ENCODE measurements at regions not wholly inside any gene's neighbourhood (a gene's known extent, or its start where the extent isn't known, plus 50 kb on each side); places are given as distances from the start of the nearest gene placed in this dataset.

- Histone ChIP-seq H3K4me3 (ENCODE audit: low read depth in 1 of 2, low read length in 2 of 2) (no peak overlapping the region), H3K27ac (ENCODE audit: low read depth, low read length) (no peak overlapping the region), H3K36me3 (ENCODE audit: insufficient read depth, low read length) (no peaks in the 10 kb centered on the region), H3K9me3 (ENCODE audit: low read length) (no peaks in the 10 kb centered on the region), H3K9ac (ENCODE audit: low read length) (no peak overlapping the region), H3K4me1 (ENCODE audit: insufficient read depth, low read length) (no peaks in the 10 kb centered on the region), H3K27me3 (ENCODE audit: control insufficient read depth in 1 of 2, insufficient read depth in 2 of 2, low read length in 2 of 2) (no peaks in the 10 kb centered on the region)
These were observed 55.2 kb downstream of the IRX2 start for GRCh38 chr5:2696156-2696807.

- H3K9ac ChIP-seq (ENCODE audit: low read length) = no peak overlapping the region
- H3K4me1 ChIP-seq (ENCODE audit: insufficient read depth, low read length) = no peaks in the 10 kb centered on the region
- no peaks in the 10 kb centered on the region for H3K36me3 ChIP-seq (ENCODE audit: insufficient read depth, low read length)
- H3K27ac ChIP-seq (ENCODE audit: low read depth, low read length) = no peak overlapping the region
- no peaks in the 10 kb centered on the region for H3K27me3 ChIP-seq (ENCODE audit: control insufficient read depth in 1 of 2, insufficient read depth in 2 of 2, low read length in 2 of 2)
- H3K9me3 ChIP-seq (ENCODE audit: low read length) = no peaks in the 10 kb centered on the region
- no peak overlapping the region for H3K4me3 ChIP-seq (ENCODE audit: low read depth in 1 of 2, low read length in 2 of 2)
These were observed 56.1 kb downstream of the IRX2 start for GRCh38 chr5:2695200-2695891.

GRCh38 chr5:2691530-2691929 lies 59.9 kb downstream of the IRX2 start:
- no peak overlapping the region for H3K9ac ChIP-seq (ENCODE audit: low read length)
- H3K36me3 ChIP-seq (ENCODE audit: insufficient read depth, low read length) = no peaks in the 10 kb centered on the region
- no peak overlapping the region for H3K4me3 ChIP-seq (ENCODE audit: low read depth in 1 of 2, low read length in 2 of 2)
- H3K9me3 ChIP-seq (ENCODE audit: low read length) = no peaks in the 10 kb centered on the region
- no peaks in the 10 kb centered on the region for H3K27me3 ChIP-seq (ENCODE audit: control insufficient read depth in 1 of 2, insufficient read depth in 2 of 2, low read length in 2 of 2)
- no peaks in the 10 kb centered on the region for H3K4me1 ChIP-seq (ENCODE audit: insufficient read depth, low read length)
- H3K27ac ChIP-seq (ENCODE audit: low read depth, low read length) = no peak overlapping the region

- Histone ChIP-seq H3K4me1 (ENCODE audit: insufficient read depth, low read length) (no peaks in the 10 kb centered on the region), H3K27me3 (ENCODE audit: control insufficient read depth in 1 of 2, insufficient read depth in 2 of 2, low read length in 2 of 2) (no peaks in the 10 kb centered on the region), H3K9me3 (ENCODE audit: low read length) (no peaks in the 10 kb centered on the region), H3K9ac (ENCODE audit: low read length) (no peak overlapping the region), H3K27ac (ENCODE audit: low read depth, low read length) (no peak overlapping the region), H3K4me3 (ENCODE audit: low read depth in 1 of 2, low read length in 2 of 2) (no peak overlapping the region), H3K36me3 (ENCODE audit: insufficient read depth, low read length) (no peaks in the 10 kb centered on the region)
These were observed 61.2 kb downstream of the IRX2 start for GRCh38 chr5:2690293-2690692.

GRCh38 chr5:2688586-2688985 lies 62.9 kb downstream of the IRX2 start:
- H3K27ac ChIP-seq (ENCODE audit: low read depth, low read length) = no peak overlapping the region
- H3K9me3 ChIP-seq (ENCODE audit: low read length) = no peaks in the 10 kb centered on the region
- H3K4me3 ChIP-seq (ENCODE audit: low read depth in 1 of 2, low read length in 2 of 2) = no peak overlapping the region
- no peak overlapping the region for H3K9ac ChIP-seq (ENCODE audit: low read length)
- no peaks in the 10 kb centered on the region for H3K27me3 ChIP-seq (ENCODE audit: control insufficient read depth in 1 of 2, insufficient read depth in 2 of 2, low read length in 2 of 2)
- H3K36me3 ChIP-seq (ENCODE audit: insufficient read depth, low read length) = no peaks in the 10 kb centered on the region
- no peaks in the 10 kb centered on the region for H3K4me1 ChIP-seq (ENCODE audit: insufficient read depth, low read length)

GRCh38 chr5:2687746-2688145 lies 63.7 kb downstream of the IRX2 start:
- no peak overlapping the region for H3K27ac ChIP-seq (ENCODE audit: low read depth, low read length)
- no peaks in the 10 kb centered on the region for H3K9me3 ChIP-seq (ENCODE audit: low read length)
- H3K27me3 ChIP-seq (ENCODE audit: control insufficient read depth in 1 of 2, insufficient read depth in 2 of 2, low read length in 2 of 2) = no peaks in the 10 kb centered on the region
- no peaks in the 10 kb centered on the region for H3K36me3 ChIP-seq (ENCODE audit: insufficient read depth, low read length)
- H3K4me3 ChIP-seq (ENCODE audit: low read depth in 1 of 2, low read length in 2 of 2) = no peak overlapping the region
- H3K4me1 ChIP-seq (ENCODE audit: insufficient read depth, low read length) = no peaks in the 10 kb centered on the region
- no peak overlapping the region for H3K9ac ChIP-seq (ENCODE audit: low read length)

- H3K36me3 ChIP-seq (ENCODE audit: insufficient read depth, low read length) = no peaks in the 10 kb centered on the region
- H3K9me3 ChIP-seq (ENCODE audit: low read length) = no peaks in the 10 kb centered on the region
- H3K27ac ChIP-seq (ENCODE audit: low read depth, low read length) = no peak overlapping the region
- no peak overlapping the region for H3K4me3 ChIP-seq (ENCODE audit: low read depth in 1 of 2, low read length in 2 of 2)
- no peak overlapping the region for H3K9ac ChIP-seq (ENCODE audit: low read length)
- no peaks in the 10 kb centered on the region for H3K27me3 ChIP-seq (ENCODE audit: control insufficient read depth in 1 of 2, insufficient read depth in 2 of 2, low read length in 2 of 2)
- no peaks in the 10 kb centered on the region for H3K4me1 ChIP-seq (ENCODE audit: insufficient read depth, low read length)
These were observed 65.0 kb downstream of the IRX2 start for GRCh38 chr5:2686321-2687124.

GRCh38 chr5:2685651-2686272 lies 65.7 kb downstream of the IRX2 start:
- no peaks in the 10 kb centered on the region for H3K4me1 ChIP-seq (ENCODE audit: insufficient read depth, low read length)
- H3K4me3 ChIP-seq (ENCODE audit: low read depth in 1 of 2, low read length in 2 of 2) = no peak overlapping the region
- H3K9ac ChIP-seq (ENCODE audit: low read length) = no peak overlapping the region
- H3K9me3 ChIP-seq (ENCODE audit: low read length) = no peaks in the 10 kb centered on the region
- no peaks in the 10 kb centered on the region for H3K36me3 ChIP-seq (ENCODE audit: insufficient read depth, low read length)
- H3K27ac ChIP-seq (ENCODE audit: low read depth, low read length) = no peak overlapping the region
- no peaks in the 10 kb centered on the region for H3K27me3 ChIP-seq (ENCODE audit: control insufficient read depth in 1 of 2, insufficient read depth in 2 of 2, low read length in 2 of 2)

- H3K9ac ChIP-seq (ENCODE audit: low read length) = no peak overlapping the region
- no peaks in the 10 kb centered on the region for H3K4me1 ChIP-seq (ENCODE audit: insufficient read depth, low read length)
- no peaks in the 10 kb centered on the region for H3K9me3 ChIP-seq (ENCODE audit: low read length)
- H3K4me3 ChIP-seq (ENCODE audit: low read depth in 1 of 2, low read length in 2 of 2) = no peak overlapping the region
- no peaks in the 10 kb centered on the region for H3K36me3 ChIP-seq (ENCODE audit: insufficient read depth, low read length)
- no peak overlapping the region for H3K27ac ChIP-seq (ENCODE audit: low read depth, low read length)
- H3K27me3 ChIP-seq (ENCODE audit: control insufficient read depth in 1 of 2, insufficient read depth in 2 of 2, low read length in 2 of 2) = no peaks in the 10 kb centered on the region
These were observed 66.9 kb downstream of the IRX2 start for GRCh38 chr5:2684606-2685005.

- H3K27me3 ChIP-seq (ENCODE audit: control insufficient read depth in 1 of 2, insufficient read depth in 2 of 2, low read length in 2 of 2) = no peaks in the 10 kb centered on the region
- no peak overlapping the region for H3K4me3 ChIP-seq (ENCODE audit: low read depth in 1 of 2, low read length in 2 of 2)
- no peak overlapping the region for H3K27ac ChIP-seq (ENCODE audit: low read depth, low read length)
- H3K36me3 ChIP-seq (ENCODE audit: insufficient read depth, low read length) = no peaks in the 10 kb centered on the region
- H3K4me1 ChIP-seq (ENCODE audit: insufficient read depth, low read length) = no peaks in the 10 kb centered on the region
- no peaks in the 10 kb centered on the region for H3K9me3 ChIP-seq (ENCODE audit: low read length)
- H3K9ac ChIP-seq (ENCODE audit: low read length) = no peak overlapping the region
These were observed 67.8 kb downstream of the IRX2 start for GRCh38 chr5:2683720-2684119.

- H3K36me3 ChIP-seq (ENCODE audit: insufficient read depth, low read length) = no peaks in the 10 kb centered on the region
- no peaks in the 10 kb centered on the region for H3K4me1 ChIP-seq (ENCODE audit: insufficient read depth, low read length)
- H3K9ac ChIP-seq (ENCODE audit: low read length) = no peak overlapping the region
- H3K9me3 ChIP-seq (ENCODE audit: low read length) = no peaks in the 10 kb centered on the region
- H3K4me3 ChIP-seq (ENCODE audit: low read depth in 1 of 2, low read length in 2 of 2) = no peak overlapping the region
- no peaks in the 10 kb centered on the region for H3K27me3 ChIP-seq (ENCODE audit: control insufficient read depth in 1 of 2, insufficient read depth in 2 of 2, low read length in 2 of 2)
- no peak overlapping the region for H3K27ac ChIP-seq (ENCODE audit: low read depth, low read length)
These were observed 70.0 kb downstream of the IRX2 start for GRCh38 chr5:2681476-2681875.
